HepG2 (cell line): ENCODE measurements at regions not wholly inside any gene's neighbourhood (a gene's known extent, or its start where the extent isn't known, plus 50 kb on each side); places are given as distances from the start of the nearest gene placed in this dataset.

Source experiments
- ATAC-seq: fragments of 200-7000 bp; cut with Tn5 transposase; 3 replicates; pipeline ENCODE4 v1.9.1; 2020; ENCODE audit warnings: mild to moderate bottlenecking, moderate library complexity
- BruUV-seq: library from RNA; stranded (reverse); fragments of 400-500 nt; replicated peaks from 2 replicates; lab custom pipeline; 2021; lab: Mats Ljungman, UMichigan
- CTCF ChIA-PET: fragments of 300-600 bp; formaldehyde crosslinking; extraction: SDS; loops from one replicate; lab custom pipeline; 2021; ENCODE audit warnings: low total read pairs, inconsistent platforms, low intra/inter-chr PET ratio; lab: Yijun Ruan, JAX
- POLR2A ChIA-PET: fragments of 350-600 bp; sonication (Branson Sonifier 250); formaldehyde crosslinking; loops from one replicate; lab custom pipeline; 2020; ENCODE audit warnings: antibody characterized with exemption, inconsistent platforms; lab: Yijun Ruan, JAX
- DNase-seq: peaks from one replicate; pipeline ENCODE4 v3.0.0-alpha.2; 2015; ENCODE audit warnings: low spot score
- FAIRE-seq: peaks from 3 replicates; lab custom pipeline; 2011; peaks lifted over from hg19 to GRCh38; lab: Jason Lieb, UNC
- H2AFZ ChIP-seq: one replicate; pipeline ENCODE4 v1.6.1; 2011; ENCODE audit warnings: low read length, inconsistent platforms
- H3K27ac ChIP-seq: fragments of 300-600 bp; 3 replicates; pipeline ENCODE4 v1.8.0; 2011; ENCODE audit warnings: mixed run types, mild to moderate bottlenecking, mixed read lengths, low read length, inconsistent platforms; ENCODE audit not compliant: insufficient read depth; ENCODE audit errors: extremely low read length
- H3K27me3 ChIP-seq, 2 experiments: fragments of 200-600 bp in 1 of 2; 2 replicates in 1 of 2; 3 replicates in 1 of 2; pipeline versions ENCODE4 v1.6.0 to v1.8.0; 2011; ENCODE audit warnings: low read length in 2 of 2, mild to moderate bottlenecking in 2 of 2, moderate library complexity in 2 of 2, inconsistent platforms in 1 of 2; ENCODE audit not compliant: insufficient read depth in 2 of 2, control insufficient read depth in 1 of 2
- H3K36me3 ChIP-seq, 2 experiments: fragments of 200-600 bp in 1 of 2; replicated peaks in 1 of 2; 2 replicates in 1 of 2; 3 replicates in 1 of 2; pipeline versions ENCODE4 v1.5.1 to v1.8.0; 2011; ENCODE audit warnings: low read length in 2 of 2, inconsistent platforms in 1 of 2; ENCODE audit not compliant: insufficient read depth in 2 of 2, control insufficient read depth in 1 of 2
- H3K4me1 ChIP-seq: 2 replicates; pipeline ENCODE4 v1.5.1; 2012; ENCODE audit warnings: low read length, inconsistent platforms; ENCODE audit not compliant: insufficient read depth
- H3K4me2 ChIP-seq: 2 replicates; pipeline ENCODE4 v1.6.0; 2011; ENCODE audit warnings: low read depth, low read length, inconsistent platforms
- H3K4me3 ChIP-seq, 3 experiments: fragments of 200-600 bp in 1 of 3; sonication (generic), shearing (Covaris generic) in 1 of 3; replicated peaks in 1 of 3; 2 replicates each; pipeline ENCODE4 v1.5.1; 2011 to 2016; ENCODE audit warnings: low read length in 3 of 3, inconsistent platforms in 2 of 3, low read depth in 2 of 3, mild to moderate bottlenecking in 2 of 3, control low read depth in 1 of 3, mixed read lengths in 1 of 3; ENCODE audit not compliant: insufficient read depth in 1 of 3
- H3K79me2 ChIP-seq: one replicate; pipeline ENCODE4 v1.6.1; 2011; ENCODE audit warnings: low read length, inconsistent platforms; ENCODE audit not compliant: insufficient read depth
- H3K9ac ChIP-seq: 2 replicates; pipeline ENCODE4 v1.6.0; 2011; ENCODE audit warnings: mild to moderate bottlenecking, low read depth, low read length, inconsistent platforms; ENCODE audit not compliant: insufficient read depth
- H3K9me3 ChIP-seq: 2 replicates; pipeline ENCODE4 v1.5.1; 2012; ENCODE audit warnings: mild to moderate bottlenecking, low read length
- H4K20me1 ChIP-seq: 2 replicates; pipeline ENCODE4 v1.6.0; 2011; ENCODE audit warnings: inconsistent platforms, mild to moderate bottlenecking, low read length, moderate library complexity; ENCODE audit not compliant: insufficient read depth
- ADNP ChIP-seq: sonication (generic); formaldehyde crosslinking; IDR thresholded peaks from 2 replicates; pipeline ENCODE4 v1.4.0; 2020; ENCODE audit warnings: missing genetic modification reagents
- CCAR2 ChIP-seq: fragments of 200-400 bp; formaldehyde crosslinking; optimal IDR thresholded peaks from 2 replicates; pipeline ENCODE3; 2018; ENCODE audit warnings: low read depth, mild to moderate bottlenecking, low read length, moderate library complexity
- EHMT2 ChIP-seq: fragments of 200-600 bp; sonication (generic); IDR thresholded peaks from 2 replicates; pipeline ENCODE4 v1.7.0; 2017; ENCODE audit warnings: antibody characterized with exemption, low read depth, low read length, borderline replicate concordance
- LCORL ChIP-seq, 2 experiments: fragments of 450-650 bp in 1 of 2; sonication (generic) in 1 of 2; formaldehyde crosslinking in 1 of 2; IDR thresholded peaks; 2 replicates each; pipeline versions ENCODE4 v1.5.0 to v1.6.1; 2017 to 2020; ENCODE audit warnings: antibody characterized with exemption in 1 of 2, missing genetic modification reagents in 1 of 2
- NONO ChIP-seq, 2 experiments: fragments of 450-650 bp in 1 of 2; sonication (generic) in 1 of 2; formaldehyde crosslinking in 1 of 2; IDR thresholded peaks in 1 of 2; conservative IDR thresholded peaks in 1 of 2; 2 replicates each; pipeline versions ENCODE4 v1.6.1 to v1.8.0; 2017 to 2022; ENCODE audit warnings: mild to moderate bottlenecking in 1 of 2, missing genetic modification reagents in 1 of 2, moderate library complexity in 1 of 2
- PAXIP1 ChIP-seq: sonication (generic); formaldehyde crosslinking; conservative IDR thresholded peaks from 2 replicates; pipeline ENCODE4 v1.4.0; 2020; ENCODE audit warnings: mild to moderate bottlenecking, missing genetic modification reagents, moderate library complexity
- PHF21A ChIP-seq: sonication (generic); formaldehyde crosslinking; IDR thresholded peaks from 2 replicates; pipeline ENCODE4 v1.5.0; 2020; ENCODE audit warnings: mild to moderate bottlenecking, missing genetic modification reagents
- SAFB2 ChIP-seq: sonication (generic); formaldehyde crosslinking; IDR thresholded peaks from 2 replicates; pipeline ENCODE4 v1.5.1; 2020; ENCODE audit warnings: missing genetic modification reagents, low read depth, mild to moderate bottlenecking, borderline replicate concordance
- SIN3B ChIP-seq: fragments of 150-350 bp; IDR thresholded peaks from 2 replicates; pipeline ENCODE4 v1.6.1; 2014; ENCODE audit warnings: low read length
- STAG1 ChIP-seq: sonication (generic); formaldehyde crosslinking; IDR thresholded peaks from 2 replicates; pipeline ENCODE4 v1.4.0; 2020; ENCODE audit warnings: missing genetic modification reagents
- ZBTB33 ChIP-seq: sonication (generic); formaldehyde crosslinking; IDR thresholded peaks from 2 replicates; pipeline ENCODE4 v1.4.0; 2020; ENCODE audit warnings: missing genetic modification reagents
- ZFP37 ChIP-seq: sonication (generic); formaldehyde crosslinking; IDR thresholded peaks from 2 replicates; pipeline ENCODE4 v1.4.0; 2020; ENCODE audit warnings: missing genetic modification reagents, borderline replicate concordance
- ZFP41 ChIP-seq: sonication (generic); formaldehyde crosslinking; IDR thresholded peaks from 2 replicates; pipeline ENCODE4 v1.4.0; 2020; ENCODE audit warnings: mild to moderate bottlenecking, missing genetic modification reagents, borderline replicate concordance
- ZNF235 ChIP-seq: sonication (generic); formaldehyde crosslinking; IDR thresholded peaks from 2 replicates; pipeline ENCODE4 v1.8.1; 2023; ENCODE audit warnings: mild to moderate bottlenecking, missing genetic modification reagents, borderline replicate concordance
- ZNF569 ChIP-seq: sonication (generic); formaldehyde crosslinking; IDR thresholded peaks from 2 replicates; pipeline ENCODE4 v1.5.0; 2020; ENCODE audit warnings: mild to moderate bottlenecking, missing genetic modification reagents, moderate library complexity, borderline replicate concordance
- ZNF589 ChIP-seq: sonication (generic); formaldehyde crosslinking; conservative IDR thresholded peaks from 2 replicates; pipeline ENCODE4 v1.8.0; 2022; ENCODE audit warnings: mild to moderate bottlenecking, moderate library complexity, missing genetic modification reagents
- ZNF614 ChIP-seq: IDR thresholded peaks from 2 replicates; pipeline ENCODE4 v1.6.1; 2018; ENCODE audit warnings: missing biosample characterization, missing genetic modification reagents, inconsistent platforms, borderline replicate concordance
- ZNF770 ChIP-seq: sonication (generic); formaldehyde crosslinking; IDR thresholded peaks from 2 replicates; pipeline ENCODE4 v1.5.0; 2020; ENCODE audit warnings: mild to moderate bottlenecking, missing genetic modification reagents
- WGBS: methylation state at CpG from one replicate; pipeline ENCODE4 v1.1.6; 2017; ENCODE audit warnings: low lambda C conversion rate; 5-methylcytosine and 5-hydroxymethylcytosine counted together
- in situ Hi-C: cut with HindIII; loops from 2 replicates; pipeline ENCODE4 v1.10.0; 2017; ENCODE audit warnings: low pct_unique_long_range_greater_than_20kb; ENCODE audit not compliant: extremely low pct_ligation_motif_present
- intact Hi-C: fragments of 100-400 bp; cut with micrococcal nuclease; formaldehyde crosslinking; loops from one replicate; pipeline ENCODE4 v1.10.0; 2022; ENCODE audit not compliant: unreplicated experiment

- WGBS, result 11% methylated on average over 5 of the region's 5 CpGs
- no peaks in the 10 kb centered on the region for H3K4me1 ChIP-seq
- H3K79me2 ChIP-seq, result no peaks in the 10 kb centered on the region
- TF ChIP-seq LCORL (IDR thresholded peaks at IDR 0.05), result no peak
- no peak for TF ChIP-seq LCORL (CRISPR knock-in tag; IDR thresholded peaks at IDR 0.05)
- no peak for TF ChIP-seq ZNF770 (CRISPR knock-in tag)
- TF ChIP-seq ZNF614, result no peak
- no peak for TF ChIP-seq ZBTB33 (CRISPR knock-in tag)
- TF ChIP-seq NONO (IDR thresholded peaks at IDR 0.05), result no peak
- TF ChIP-seq NONO (CRISPR knock-in tag; conservative IDR thresholded peaks at IDR 0.05), result no peak
- no peak for TF ChIP-seq PAXIP1 (CRISPR knock-in tag)
- TF ChIP-seq ADNP (CRISPR knock-in tag), result no peak
- no peak for TF ChIP-seq STAG1
- no peak for TF ChIP-seq ZFP41
- TF ChIP-seq ZNF569 (CRISPR knock-in tag), result no peak
- TF ChIP-seq CCAR2, result no peak
- no peak for TF ChIP-seq SAFB2
- TF ChIP-seq ZNF235 (CRISPR knock-in tag), result no peak
- no peak for TF ChIP-seq SIN3B
- TF ChIP-seq ZFP37, result no peak
- TF ChIP-seq ZNF589, result no peak
- no peak for TF ChIP-seq EHMT2
- TF ChIP-seq PHF21A (CRISPR knock-in tag), result no peak
- ChIA-PET POLR2A (no interaction called here), CTCF (no interaction called here)
- H2AFZ ChIP-seq, result no peak overlapping the region
- H3K27me3 ChIP-seq, result no peaks in the 10 kb centered on the region; a peak in 1 of 5 replicates
- no peak overlapping the region for H3K4me3 ChIP-seq
- H3K27ac ChIP-seq, result no peak overlapping the region
- no peak overlapping the region for H3K9ac ChIP-seq
- H3K4me2 ChIP-seq, result no peak overlapping the region
- no peak for ATAC-seq
- no peak for DNase-seq
- no peaks in the 10 kb centered on the region for H3K36me3 ChIP-seq
- H3K9me3 ChIP-seq, result peaks cover 87% of the 10 kb centered on the region
- no peaks in the 10 kb centered on the region for H4K20me1 ChIP-seq
- no peak for FAIRE-seq
- in situ Hi-C loops (no loop called here), intact Hi-C loops (no loop called here)
- BruUV-seq, result no TSS peak
These were observed 187.9 kb downstream of the KCNJ2 start for GRCh38 chr17:70357190-70357589.
